Endothelial cell of umbilical vein (primary cell): ENCODE measurements at regions not wholly inside any gene's neighbourhood (a gene's known extent, or its start where the extent isn't known, plus 50 kb on each side); places are given as distances from the start of the nearest gene placed in this dataset.

Experiments
- BruUV-seq: library from RNA; stranded (reverse); fragments of 400-500 nt; replicated peaks from 2 replicates; lab custom pipeline; 2021; lab: Mats Ljungman, UMichigan
- CTCF ChIA-PET: fragments of 300-600, 350-600 bp; sonication (Branson Sonifier 250); formaldehyde crosslinking; loops from one replicate; lab custom pipeline; 2021; ENCODE audit warnings: antibody characterized with exemption, inconsistent platforms; lab: Charles Lee
- POLR2A ChIA-PET: fragments of 300-600, 350-600 bp; sonication (Branson Sonifier 250); formaldehyde crosslinking; loops from one replicate; lab custom pipeline; 2021; ENCODE audit warnings: antibody characterized with exemption, inconsistent platforms; lab: Charles Lee
- DNase-seq: peaks from one replicate; pipeline ENCODE4 v3.0.0-alpha.2; 2011; ENCODE audit warnings: low read depth, low spot score
- FAIRE-seq: peaks from 2 replicates; lab custom pipeline; 2011; peaks lifted over from hg19 to GRCh38; lab: Jason Lieb, UNC
- H2AFZ ChIP-seq: 2 replicates; pipeline ENCODE4 v1.6.0; 2012; ENCODE audit warnings: low read depth, low read length, control low read depth, inconsistent platforms
- H3K27ac ChIP-seq: 2 replicates; pipeline ENCODE4 v1.5.1; 2011; ENCODE audit warnings: low read depth, mild to moderate bottlenecking, control low read depth, low read length, moderate library complexity; ENCODE audit not compliant: insufficient read depth
- H3K27me3 ChIP-seq, 2 experiments: 2 replicates each; pipeline versions ENCODE4 v1.6.0 to v1.6.1; 2011; ENCODE audit warnings: low read length in 2 of 2, mixed read lengths in 1 of 2; ENCODE audit not compliant: control insufficient read depth in 2 of 2, insufficient read depth in 2 of 2
- H3K36me3 ChIP-seq, 2 experiments: 2 replicates in 1 of 2; 3 replicates in 1 of 2; pipeline ENCODE4 v1.5.1; 2011; ENCODE audit warnings: low read length in 2 of 2, mild to moderate bottlenecking in 1 of 2, moderate library complexity in 1 of 2; ENCODE audit not compliant: control insufficient read depth in 2 of 2, insufficient read depth in 2 of 2; ENCODE audit errors: extremely low read depth in 1 of 2
- H3K4me1 ChIP-seq: 3 replicates; pipeline ENCODE4 v1.5.1; 2011; ENCODE audit warnings: mild to moderate bottlenecking, low read length; ENCODE audit not compliant: control insufficient read depth, insufficient read depth; ENCODE audit errors: extremely low read depth
- H3K4me2 ChIP-seq: 2 replicates; pipeline ENCODE4 v1.6.1; 2011; ENCODE audit warnings: low read length, control low read depth, mixed read lengths; ENCODE audit not compliant: insufficient read depth
- H3K4me3 ChIP-seq, 3 experiments: fragments of 200-600 bp in 1 of 3; sonication (generic), shearing (Covaris generic) in 1 of 3; replicated peaks in 1 of 3; 2 replicates each; pipeline ENCODE4 v1.5.1; 2011 to 2016; ENCODE audit warnings: control low read depth in 3 of 3, low read length in 3 of 3, mild to moderate bottlenecking in 2 of 3, inconsistent platforms in 1 of 3, low read depth in 1 of 3, moderate library complexity in 1 of 3; ENCODE audit not compliant: insufficient read depth in 1 of 3
- H3K79me2 ChIP-seq: 2 replicates; pipeline ENCODE4 v1.6.0; 2012; ENCODE audit warnings: low read length, inconsistent platforms; ENCODE audit not compliant: control insufficient read depth, insufficient read depth
- H3K9ac ChIP-seq: replicated peaks from 2 replicates; pipeline ENCODE3; 2011; ENCODE audit warnings: low read length, control low read depth; ENCODE audit not compliant: insufficient read depth; ENCODE audit errors: extremely low read depth
- H3K9me1 ChIP-seq: replicated peaks from 3 replicates; pipeline ENCODE4 v1.6.0; 2011; ENCODE audit warnings: mild to moderate bottlenecking, low read length; ENCODE audit not compliant: control insufficient read depth, insufficient read depth; ENCODE audit errors: extremely low read depth
- H3K9me3 ChIP-seq: replicated peaks from 2 replicates; pipeline ENCODE4 v1.5.1; 2012; ENCODE audit warnings: low read length, inconsistent platforms; ENCODE audit not compliant: control insufficient read depth, insufficient read depth
- H4K20me1 ChIP-seq: replicated peaks from 2 replicates; pipeline ENCODE3; 2011; ENCODE audit warnings: mild to moderate bottlenecking, low read length; ENCODE audit not compliant: control insufficient read depth, insufficient read depth; ENCODE audit errors: extremely low read depth
- CTCF ChIP-seq, 2 donors: IDR thresholded peaks; 1 replicate in 1 of 2; 2 replicates in 1 of 2; pipeline ENCODE4 v1.5.1; 2011; ENCODE audit warnings: low read length in 2 of 2, mild to moderate bottlenecking in 2 of 2, moderate library complexity in 2 of 2, control low read depth in 1 of 2, inconsistent platforms in 1 of 2, low read depth in 1 of 2; ENCODE audit not compliant: insufficient read depth in 1 of 2; ENCODE audit errors: extremely low read depth in 1 of 2
- EZH2 ChIP-seq: IDR thresholded peaks from 2 replicates; pipeline ENCODE4 v1.6.1; 2012; ENCODE audit warnings: borderline replicate concordance, low read depth, mild to moderate bottlenecking, moderate library complexity, low read length, inconsistent platforms; ENCODE audit not compliant: severe bottlenecking
- FOS ChIP-seq: IDR thresholded peaks from 2 replicates; pipeline ENCODE4 v1.6.1; 2011; ENCODE audit warnings: mild to moderate bottlenecking, low read length, moderate library complexity, borderline replicate concordance; ENCODE audit not compliant: insufficient read depth
- GATA2 ChIP-seq: IDR thresholded peaks from 2 replicates; pipeline ENCODE4 v1.7.0; 2011; ENCODE audit warnings: low read depth, mild to moderate bottlenecking, moderate library complexity, mixed read lengths, low read length; ENCODE audit not compliant: insufficient read length, insufficient read depth
- JUN ChIP-seq: IDR thresholded peaks from 2 replicates; pipeline ENCODE4 v1.6.1; 2011; ENCODE audit warnings: borderline replicate concordance, low read depth; ENCODE audit not compliant: insufficient read length, insufficient read depth
- MAX ChIP-seq: IDR thresholded peaks from 2 replicates; pipeline ENCODE4 v1.6.1; 2011; ENCODE audit not compliant: insufficient read depth, insufficient read length
- MYC ChIP-seq: IDR thresholded peaks from one replicate; pipeline ENCODE4 v1.6.1; 2011; ENCODE audit warnings: mild to moderate bottlenecking, low read depth, low read length
- POLR2A ChIP-seq: IDR thresholded peaks from 2 replicates; pipeline ENCODE4 v1.6.1; 2012; ENCODE audit warnings: low read depth, mild to moderate bottlenecking, control low read depth, low read length
- POLR2AphosphoS5 ChIP-seq: IDR thresholded peaks from 2 replicates; pipeline ENCODE4 v1.6.1; 2012; ENCODE audit warnings: low read depth, mild to moderate bottlenecking, control low read depth, low read length, moderate library complexity; ENCODE audit not compliant: insufficient read depth
- dilution Hi-C: fragments of 300-500 bp; cut with MboI; formaldehyde crosslinking; loops from one replicate; pipeline ENCODE4 v1.15.0; 2019; ENCODE audit warnings: low sequenced_read_pairs; ENCODE audit not compliant: extremely low pct_ligation_motif_present
- intact Hi-C: fragments of 100-400 bp; cut with micrococcal nuclease; formaldehyde crosslinking; loops from one replicate; pipeline ENCODE4 v1.10.0; 2022

- no peaks in the 10 kb centered on the region for H4K20me1 ChIP-seq
- peaks cover 21% of the 10 kb centered on the region for H3K9me3 ChIP-seq
- ChIA-PET POLR2A (no interaction called here), CTCF (no interaction called here)
- no peaks in the 10 kb centered on the region for H3K79me2 ChIP-seq
- dilution Hi-C loops = no loop called here
- FAIRE-seq (no peak), DNase-seq (no peak)
- H3K4me3 ChIP-seq = no peak overlapping the region
- H3K4me1 ChIP-seq = no peaks in the 10 kb centered on the region
- no peaks in the 10 kb centered on the region for H3K9me1 ChIP-seq
- no peak overlapping the region for H3K4me2 ChIP-seq
- BruUV-seq = no TSS peak
- intact Hi-C loops = no loop called here
- no peak overlapping the region for H3K27ac ChIP-seq
- H2AFZ ChIP-seq = no peak overlapping the region
- no peak overlapping the region for H3K9ac ChIP-seq
- H3K27me3 ChIP-seq = no peaks in the 10 kb centered on the region
- H3K36me3 ChIP-seq = no peaks in the 10 kb centered on the region
- no peak for TF ChIP-seq POLR2AphosphoS5
- TF ChIP-seq GATA2 = no peak
- TF ChIP-seq JUN = no peak
- no peak for TF ChIP-seq POLR2A
- TF ChIP-seq MYC = no peak
- no peak for TF ChIP-seq CTCF (IDR thresholded peaks at IDR 0.05; ENCODE audit: extremely low read depth in 1 of 2, insufficient read depth in 1 of 2, low read depth in 1 of 2, low read length in 2 of 2)
- no peak for TF ChIP-seq FOS
- no peak for TF ChIP-seq MAX
- TF ChIP-seq EZH2 = no peak
Measured at GRCh38 chr22:48279461-48279756, 1517.0 kb downstream of the TBC1D22A start.
